PFSK-1 (cell line): ENCODE measurements at regions not wholly inside any gene's neighbourhood (a gene's known extent, or its start where the extent isn't known, plus 50 kb on each side); places are given as distances from the start of the nearest gene placed in this dataset.

Source experiments
- POLR2AphosphoS5 ChIP-seq: IDR thresholded peaks from 2 replicates; pipeline ENCODE4 v1.6.1; 2012; ENCODE audit warnings: low read depth, mild to moderate bottlenecking, control low read depth, low read length, moderate library complexity
- SIN3A ChIP-seq: IDR thresholded peaks from 2 replicates; pipeline ENCODE4 v1.6.1; 2012; ENCODE audit warnings: mild to moderate bottlenecking, low read length, moderate library complexity, borderline replicate concordance; ENCODE audit not compliant: insufficient read depth
- TAF1 ChIP-seq: IDR thresholded peaks from 2 replicates; pipeline ENCODE4 v1.6.1; 2012; ENCODE audit warnings: low read length, control low read depth, borderline replicate concordance; ENCODE audit not compliant: insufficient read depth
- TF ChIP-seq, protein P1 (sequence below), 2 experiments: IDR thresholded peaks; 2 replicates each; pipeline versions ENCODE4 v1.6.1 to v1.8.0; 2011 to 2012; ENCODE audit warnings: low read depth in 2 of 2, low read length in 2 of 2, control low read depth in 1 of 2, inconsistent platforms in 1 of 2, mild to moderate bottlenecking in 1 of 2, moderate library complexity in 1 of 2; ENCODE audit not compliant: insufficient read depth in 1 of 2

DNA sequence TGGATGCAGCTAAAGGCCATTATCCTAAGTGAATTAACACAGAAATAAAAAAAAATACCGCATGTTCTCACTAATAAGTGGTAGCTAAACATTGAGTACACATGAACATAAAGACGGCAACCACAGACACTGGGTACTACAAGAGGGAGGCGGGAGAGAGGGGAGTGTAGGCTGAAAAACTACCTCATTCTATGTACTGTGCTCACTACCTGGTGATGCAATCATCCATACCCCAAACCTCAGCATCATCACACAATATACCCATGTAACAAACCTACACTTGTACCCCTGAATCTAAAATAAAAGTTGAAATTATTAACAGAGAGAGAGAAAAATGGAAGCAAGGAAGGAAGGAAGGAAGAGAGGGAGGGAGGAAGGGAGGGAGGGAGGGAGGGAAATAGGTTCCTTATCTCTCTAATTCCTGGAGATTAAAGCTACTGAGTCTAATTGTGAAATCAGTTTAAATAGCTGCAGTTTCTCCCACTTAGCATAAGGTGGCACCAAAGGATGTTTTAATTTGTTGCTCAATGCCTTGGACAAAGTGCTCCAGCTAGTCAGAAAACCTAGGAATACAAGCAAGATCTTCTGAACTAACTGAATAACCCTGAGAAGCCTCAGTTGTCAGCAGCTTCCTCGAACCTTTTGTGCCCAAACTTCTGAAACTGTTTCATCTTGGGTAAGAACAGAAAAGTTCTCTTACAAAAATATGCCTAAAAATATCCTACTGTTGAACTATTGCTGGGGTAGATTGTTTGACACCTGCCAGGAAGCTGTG lies 79.4 kb upstream of the ATP11B start:
- TF ChIP-seq TAF1, result no peak
- TF ChIP-seq POLR2AphosphoS5, result no peak
- TF ChIP-seq, protein P1, sequence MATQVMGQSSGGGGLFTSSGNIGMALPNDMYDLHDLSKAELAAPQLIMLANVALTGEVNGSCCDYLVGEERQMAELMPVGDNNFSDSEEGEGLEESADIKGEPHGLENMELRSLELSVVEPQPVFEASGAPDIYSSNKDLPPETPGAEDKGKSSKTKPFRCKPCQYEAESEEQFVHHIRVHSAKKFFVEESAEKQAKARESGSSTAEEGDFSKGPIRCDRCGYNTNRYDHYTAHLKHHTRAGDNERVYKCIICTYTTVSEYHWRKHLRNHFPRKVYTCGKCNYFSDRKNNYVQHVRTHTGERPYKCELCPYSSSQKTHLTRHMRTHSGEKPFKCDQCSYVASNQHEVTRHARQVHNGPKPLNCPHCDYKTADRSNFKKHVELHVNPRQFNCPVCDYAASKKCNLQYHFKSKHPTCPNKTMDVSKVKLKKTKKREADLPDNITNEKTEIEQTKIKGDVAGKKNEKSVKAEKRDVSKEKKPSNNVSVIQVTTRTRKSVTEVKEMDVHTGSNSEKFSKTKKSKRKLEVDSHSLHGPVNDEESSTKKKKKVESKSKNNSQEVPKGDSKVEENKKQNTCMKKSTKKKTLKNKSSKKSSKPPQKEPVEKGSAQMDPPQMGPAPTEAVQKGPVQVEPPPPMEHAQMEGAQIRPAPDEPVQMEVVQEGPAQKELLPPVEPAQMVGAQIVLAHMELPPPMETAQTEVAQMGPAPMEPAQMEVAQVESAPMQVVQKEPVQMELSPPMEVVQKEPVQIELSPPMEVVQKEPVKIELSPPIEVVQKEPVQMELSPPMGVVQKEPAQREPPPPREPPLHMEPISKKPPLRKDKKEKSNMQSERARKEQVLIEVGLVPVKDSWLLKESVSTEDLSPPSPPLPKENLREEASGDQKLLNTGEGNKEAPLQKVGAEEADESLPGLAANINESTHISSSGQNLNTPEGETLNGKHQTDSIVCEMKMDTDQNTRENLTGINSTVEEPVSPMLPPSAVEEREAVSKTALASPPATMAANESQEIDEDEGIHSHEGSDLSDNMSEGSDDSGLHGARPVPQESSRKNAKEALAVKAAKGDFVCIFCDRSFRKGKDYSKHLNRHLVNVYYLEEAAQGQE (IDR thresholded peaks at IDR 0.05; ENCODE audit: insufficient read depth in 1 of 2, low read depth in 2 of 2, low read length in 2 of 2), result no peak
- TF ChIP-seq SIN3A, result no peak
